Adrenal gland (tissue), 5 donors: ENCODE measurements at regions not wholly inside any gene's neighbourhood (a gene's known extent, or its start where the extent isn't known, plus 50 kb on each side); places are given as distances from the start of the nearest gene placed in this dataset.

Experiments used
- POLR2A ChIP-seq, 2 donors: fragments of 450-650 bp; IDR thresholded peaks; one replicate each; pipeline ENCODE4 v1.6.1; 2017; ENCODE audit warnings: antibody characterized with exemption in 2 of 2, mild to moderate bottlenecking in 2 of 2, moderate library complexity in 1 of 2
- TF ChIP-seq, protein P1 (sequence below), 6 experiments: fragments of 450-650 bp in 4 of 6; fragments of 200-600 bp in 2 of 6; sonication (generic) in 1 of 6; IDR thresholded peaks; 1 replicate in 5 of 6; 2 replicates in 1 of 6; pipeline versions ENCODE4 v1.5.1 to v1.8.0; 2016 to 2021; ENCODE audit warnings: antibody characterized with exemption in 6 of 6, mild to moderate bottlenecking in 2 of 6, moderate library complexity in 1 of 6
- donor health status: DM: no; HTN: no; CAD: no.

DNA sequence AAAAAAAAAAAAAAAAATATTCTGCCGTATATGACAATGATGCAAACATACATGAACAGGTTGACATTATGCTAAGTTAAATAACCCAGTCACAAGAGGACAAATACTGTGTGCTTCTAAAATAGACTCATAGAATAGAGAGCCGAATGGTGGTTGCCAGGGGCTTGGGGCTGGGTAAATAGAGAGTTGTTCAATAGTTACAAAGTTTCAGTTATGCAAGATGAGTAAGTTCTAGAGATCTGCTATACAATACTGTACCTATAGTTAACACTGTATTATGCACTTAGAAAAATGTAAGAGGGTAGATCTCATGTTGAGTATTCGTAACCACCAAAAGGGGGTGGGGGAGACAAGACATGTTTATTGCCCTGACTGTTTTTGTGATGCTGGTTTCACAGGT lies 77.1 kb upstream of the GNAI1 start:
- no peak for TF ChIP-seq POLR2A (IDR thresholded peaks at IDR 0.05)
- TF ChIP-seq, protein P1, sequence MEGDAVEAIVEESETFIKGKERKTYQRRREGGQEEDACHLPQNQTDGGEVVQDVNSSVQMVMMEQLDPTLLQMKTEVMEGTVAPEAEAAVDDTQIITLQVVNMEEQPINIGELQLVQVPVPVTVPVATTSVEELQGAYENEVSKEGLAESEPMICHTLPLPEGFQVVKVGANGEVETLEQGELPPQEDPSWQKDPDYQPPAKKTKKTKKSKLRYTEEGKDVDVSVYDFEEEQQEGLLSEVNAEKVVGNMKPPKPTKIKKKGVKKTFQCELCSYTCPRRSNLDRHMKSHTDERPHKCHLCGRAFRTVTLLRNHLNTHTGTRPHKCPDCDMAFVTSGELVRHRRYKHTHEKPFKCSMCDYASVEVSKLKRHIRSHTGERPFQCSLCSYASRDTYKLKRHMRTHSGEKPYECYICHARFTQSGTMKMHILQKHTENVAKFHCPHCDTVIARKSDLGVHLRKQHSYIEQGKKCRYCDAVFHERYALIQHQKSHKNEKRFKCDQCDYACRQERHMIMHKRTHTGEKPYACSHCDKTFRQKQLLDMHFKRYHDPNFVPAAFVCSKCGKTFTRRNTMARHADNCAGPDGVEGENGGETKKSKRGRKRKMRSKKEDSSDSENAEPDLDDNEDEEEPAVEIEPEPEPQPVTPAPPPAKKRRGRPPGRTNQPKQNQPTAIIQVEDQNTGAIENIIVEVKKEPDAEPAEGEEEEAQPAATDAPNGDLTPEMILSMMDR (IDR thresholded peaks at IDR 0.05), result no peak
